IgD-negative memory B cell (primary cell): ENCODE measurements at regions not wholly inside any gene's neighbourhood (a gene's known extent, or its start where the extent isn't known, plus 50 kb on each side); places are given as distances from the start of the nearest gene placed in this dataset.

ENCODE experiments used
- H3K27ac Mint-ChIP-seq, 3 donors: one replicate each; pipeline ENCODE4 v1.8.0; 2020 to 2022; ENCODE audit warnings: mild to moderate bottlenecking in 3 of 3, mixed read lengths in 3 of 3, moderate library complexity in 1 of 3
- H3K27me3 Mint-ChIP-seq: one replicate; pipeline ENCODE4 v1.8.0; 2021; ENCODE audit warnings: mixed read lengths
- H3K36me3 Mint-ChIP-seq: one replicate; pipeline ENCODE4 v1.8.0; 2020; ENCODE audit warnings: mild to moderate bottlenecking, mixed read lengths
- H3K4me1 Mint-ChIP-seq, 3 donors: one replicate each; pipeline ENCODE4 v1.8.0; 2020 to 2022; ENCODE audit warnings: mixed read lengths in 3 of 3, mild to moderate bottlenecking in 1 of 3
- H3K4me3 Mint-ChIP-seq, 4 donors: one replicate each; pipeline ENCODE4 v1.8.0; 2020 to 2022; ENCODE audit warnings: mild to moderate bottlenecking in 4 of 4, mixed read lengths in 4 of 4, moderate library complexity in 3 of 4
- H3K9me3 Mint-ChIP-seq, 3 donors: one replicate each; pipeline ENCODE4 v1.8.0; 2020 to 2021; ENCODE audit warnings: mixed read lengths in 3 of 3, mild to moderate bottlenecking in 1 of 3

DNA sequence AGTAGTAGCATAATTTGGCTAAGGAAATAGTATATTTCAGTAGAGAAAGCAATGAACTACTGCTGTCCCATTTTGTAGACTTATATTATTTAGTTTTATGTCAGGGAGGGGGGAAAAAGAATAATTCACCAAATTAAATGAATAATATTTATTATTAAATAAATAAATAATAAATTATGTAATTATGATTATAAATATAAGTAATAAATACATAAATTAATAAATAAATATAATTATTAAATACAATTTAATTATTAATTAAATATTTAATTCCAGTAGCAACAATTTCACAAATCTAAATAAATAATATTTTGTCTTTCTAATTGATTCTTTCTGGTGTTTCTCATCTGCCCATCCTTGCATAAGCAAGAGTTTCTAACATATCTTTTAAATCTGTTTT lies 81.1 kb upstream of the PLSCR4 start:
- H3K4me3 Mint-ChIP-seq, result no peak overlapping the region
- H3K9me3 Mint-ChIP-seq, result no peaks in the 10 kb centered on the region
- H3K4me1 Mint-ChIP-seq, result no peaks in the 10 kb centered on the region
- no peaks in the 10 kb centered on the region for H3K36me3 Mint-ChIP-seq
- no peak overlapping the region for H3K27ac Mint-ChIP-seq
- no peaks in the 10 kb centered on the region for H3K27me3 Mint-ChIP-seq

DNA sequence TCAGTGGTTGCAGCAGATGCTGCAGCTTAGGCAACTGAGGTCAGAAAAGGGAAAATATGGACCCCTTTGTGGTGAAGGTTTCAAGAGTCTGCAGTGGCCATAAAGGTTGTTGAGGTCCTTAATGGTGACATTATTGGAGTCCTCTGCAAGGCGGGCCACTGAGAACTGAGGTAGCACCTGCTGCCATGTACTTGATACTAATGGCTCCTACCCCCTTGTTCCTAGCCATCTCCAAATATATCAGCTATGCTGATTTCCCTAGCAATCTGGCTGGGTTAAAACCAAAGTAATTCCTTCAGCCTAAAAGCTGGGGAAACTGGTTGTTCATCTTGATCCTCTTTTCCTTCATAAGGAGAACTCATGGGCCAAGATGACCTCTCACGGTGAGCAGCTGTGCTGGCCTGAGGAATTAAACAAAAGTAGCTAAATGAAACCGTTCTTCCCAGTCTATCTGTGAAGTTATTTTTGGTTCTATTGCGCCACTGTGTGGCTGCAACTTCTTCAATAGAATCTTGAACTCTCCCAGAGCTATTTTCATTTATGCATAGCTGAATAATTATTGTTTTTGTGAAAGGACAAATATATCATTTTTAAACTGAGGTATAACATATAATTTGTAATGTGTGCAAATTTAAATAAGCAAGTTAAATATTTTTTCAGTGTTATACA lies 76.1 kb upstream of the PLSCR4 start:
- Mint-ChIP-seq H3K27ac (no peak overlapping the region), H3K4me3 (no peak overlapping the region), H3K36me3 (no peaks in the 10 kb centered on the region), H3K4me1 (peaks cover 0 to 2% (median 0%) of the 10 kb centered on the region in 3 donors), H3K27me3 (no peaks in the 10 kb centered on the region), H3K9me3 (peaks cover 0 to 1% (median 0%) of the 10 kb centered on the region in 3 donors)

- H3K27ac Mint-ChIP-seq, result no peak overlapping the region
- H3K4me1 Mint-ChIP-seq, result peaks cover 0 to 2% (median 0%) of the 10 kb centered on the region in 3 donors
- no peaks in the 10 kb centered on the region for H3K27me3 Mint-ChIP-seq
- H3K36me3 Mint-ChIP-seq, result no peaks in the 10 kb centered on the region
- H3K9me3 Mint-ChIP-seq, result peaks cover 0 to 1% (median 0%) of the 10 kb centered on the region in 3 donors
- no peak overlapping the region for H3K4me3 Mint-ChIP-seq
Observed at GRCh38 chr3:146325170-146325569, 74.3 kb upstream of the PLSCR4 start.

GRCh38 chr3:146322216-146322817 lies 71.4 kb upstream of the PLSCR4 start:
- no peaks in the 10 kb centered on the region for H3K27me3 Mint-ChIP-seq
- no peaks in the 10 kb centered on the region for H3K36me3 Mint-ChIP-seq
- H3K4me3 Mint-ChIP-seq, result no peak overlapping the region
- H3K9me3 Mint-ChIP-seq, result peaks cover 0 to 3% (median 0%) of the 10 kb centered on the region in 3 donors
- no peak overlapping the region for H3K27ac Mint-ChIP-seq
- H3K4me1 Mint-ChIP-seq, result peaks cover 0 to 2% (median 0%) of the 10 kb centered on the region in 3 donors

GRCh38 chr3:146314871-146315270 lies 64.0 kb upstream of the PLSCR4 start:
- H3K9me3 Mint-ChIP-seq, result peaks cover 0 to 6% (median 5%) of the 10 kb centered on the region in 3 donors
- H3K36me3 Mint-ChIP-seq, result no peaks in the 10 kb centered on the region
- no peak overlapping the region for H3K4me3 Mint-ChIP-seq
- no peak overlapping the region for H3K27ac Mint-ChIP-seq
- H3K4me1 Mint-ChIP-seq, result no peaks in the 10 kb centered on the region
- no peaks in the 10 kb centered on the region for H3K27me3 Mint-ChIP-seq

GRCh38 chr3:146313746-146314111 lies 62.8 kb upstream of the PLSCR4 start:
- H3K27ac Mint-ChIP-seq, result no peak overlapping the region
- no peaks in the 10 kb centered on the region for H3K36me3 Mint-ChIP-seq
- H3K4me3 Mint-ChIP-seq, result no peak overlapping the region
- no peaks in the 10 kb centered on the region for H3K27me3 Mint-ChIP-seq
- H3K4me1 Mint-ChIP-seq, result no peaks in the 10 kb centered on the region
- peaks cover 0 to 6% (median 5%) of the 10 kb centered on the region in 3 donors for H3K9me3 Mint-ChIP-seq

GRCh38 chr3:146313031-146313745 lies 62.3 kb upstream of the PLSCR4 start:
- Mint-ChIP-seq H3K4me3 (no peak overlapping the region), H3K4me1 (no peaks in the 10 kb centered on the region), H3K27ac (no peak overlapping the region), H3K9me3 (peaks cover 0 to 5% (median 4%) of the 10 kb centered on the region in 3 donors), H3K27me3 (no peaks in the 10 kb centered on the region), H3K36me3 (no peaks in the 10 kb centered on the region)

DNA sequence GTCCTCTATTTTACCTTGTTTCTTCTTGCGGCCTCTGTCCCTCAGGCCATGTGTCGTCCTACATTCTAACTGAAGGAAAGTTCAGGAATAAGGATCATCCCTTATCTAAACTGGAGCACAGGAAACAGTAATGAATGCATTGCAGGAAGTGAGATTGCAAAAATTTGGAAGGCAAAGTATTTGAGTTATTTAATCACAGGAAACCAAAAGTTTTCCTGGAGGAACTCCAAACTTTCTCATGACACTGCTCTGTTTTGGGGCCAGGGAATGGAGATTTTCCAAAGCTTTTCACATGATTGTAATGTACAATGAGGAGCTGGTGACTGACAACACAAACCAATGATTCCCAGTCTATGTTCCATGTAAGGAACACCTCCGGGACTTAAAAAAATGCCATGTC lies 57.8 kb upstream of the PLSCR4 start:
- Mint-ChIP-seq H3K27ac (no peak overlapping the region), H3K36me3 (no peaks in the 10 kb centered on the region), H3K4me1 (no peaks in the 10 kb centered on the region), H3K4me3 (no peak overlapping the region), H3K9me3 (peaks cover 0 to 5% (median 5%) of the 10 kb centered on the region in 3 donors), H3K27me3 (no peaks in the 10 kb centered on the region)

DNA sequence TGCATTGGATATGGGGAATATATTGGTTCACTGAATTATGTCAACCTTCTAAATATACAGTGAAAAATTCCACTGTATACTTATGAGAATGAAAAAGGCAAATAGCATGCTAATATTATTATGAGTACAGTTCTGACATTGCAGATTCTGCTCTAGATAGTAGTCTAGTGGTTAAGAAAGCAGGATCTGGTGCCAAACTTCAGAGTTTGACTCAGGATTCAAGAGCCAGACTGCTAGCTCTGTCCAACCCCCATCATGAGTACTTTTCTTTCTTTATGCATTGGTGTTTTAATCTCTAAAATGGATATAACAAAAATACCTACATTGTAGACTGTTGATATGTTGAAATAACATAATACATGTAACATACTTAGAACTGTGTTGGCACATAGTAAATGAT lies 57.3 kb upstream of the PLSCR4 start:
- Mint-ChIP-seq H3K4me3 (no peak overlapping the region), H3K27me3 (no peaks in the 10 kb centered on the region), H3K9me3 (peaks cover 0 to 5% (median 5%) of the 10 kb centered on the region in 3 donors)

GRCh38 chr3:146307456-146307725 lies 56.5 kb upstream of the PLSCR4 start:
- Mint-ChIP-seq H3K36me3 (no peaks in the 10 kb centered on the region), H3K4me3 (no peak overlapping the region), H3K27me3 (no peaks in the 10 kb centered on the region), H3K27ac (no peak overlapping the region), H3K9me3 (peaks cover 0 to 10% (median 5%) of the 10 kb centered on the region in 3 donors), H3K4me1 (no peaks in the 10 kb centered on the region)

More for the DNA sequence above, 57.3 kb upstream of the PLSCR4 start:
- Mint-ChIP-seq H3K27ac (no peak overlapping the region), H3K36me3 (no peaks in the 10 kb centered on the region), H3K4me1 (no peaks in the 10 kb centered on the region)

DNA sequence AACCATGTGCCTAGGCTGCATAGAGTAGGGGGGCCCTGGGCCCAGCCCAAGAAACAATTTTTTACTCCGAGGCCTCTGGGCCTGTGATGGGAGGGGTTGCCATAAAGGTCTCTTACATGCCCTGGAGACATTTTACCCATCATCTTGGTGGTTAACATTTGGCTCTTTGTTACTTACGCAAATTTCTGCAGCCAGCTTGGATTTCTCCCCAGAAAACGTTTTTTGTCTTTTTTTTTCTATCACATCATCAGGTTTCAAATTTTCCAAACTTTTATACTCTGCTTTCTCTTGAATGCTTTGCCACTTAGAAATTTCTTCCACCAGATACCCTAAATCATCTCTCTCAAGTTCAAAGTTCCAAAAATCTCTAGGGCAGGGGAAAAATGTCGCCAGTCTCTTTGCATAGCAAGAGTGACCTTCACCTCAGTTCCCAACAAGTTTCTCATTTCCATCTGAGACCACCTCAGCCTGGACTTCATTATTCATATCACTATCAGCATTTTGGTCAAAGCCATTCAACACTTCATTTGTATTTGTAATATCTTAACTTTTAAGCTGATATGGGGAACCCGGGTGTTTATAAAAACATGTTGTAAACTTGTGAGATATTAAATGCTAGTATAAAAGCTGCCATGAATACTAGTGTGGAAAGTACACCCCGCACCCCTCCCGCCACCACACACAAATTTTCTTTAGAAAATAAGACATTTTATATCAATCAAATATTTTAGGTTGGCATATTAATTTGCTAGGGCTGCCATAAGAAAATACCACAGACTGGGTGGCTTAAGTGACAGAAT lies 56.0 kb upstream of the PLSCR4 start:
- no peak overlapping the region for H3K27ac Mint-ChIP-seq
- peaks cover 0 to 15% (median 3%) of the 10 kb centered on the region in 3 donors for H3K9me3 Mint-ChIP-seq
- no peak overlapping the region for H3K4me3 Mint-ChIP-seq
- H3K4me1 Mint-ChIP-seq, result no peaks in the 10 kb centered on the region
- no peaks in the 10 kb centered on the region for H3K36me3 Mint-ChIP-seq
- H3K27me3 Mint-ChIP-seq, result no peaks in the 10 kb centered on the region

DNA sequence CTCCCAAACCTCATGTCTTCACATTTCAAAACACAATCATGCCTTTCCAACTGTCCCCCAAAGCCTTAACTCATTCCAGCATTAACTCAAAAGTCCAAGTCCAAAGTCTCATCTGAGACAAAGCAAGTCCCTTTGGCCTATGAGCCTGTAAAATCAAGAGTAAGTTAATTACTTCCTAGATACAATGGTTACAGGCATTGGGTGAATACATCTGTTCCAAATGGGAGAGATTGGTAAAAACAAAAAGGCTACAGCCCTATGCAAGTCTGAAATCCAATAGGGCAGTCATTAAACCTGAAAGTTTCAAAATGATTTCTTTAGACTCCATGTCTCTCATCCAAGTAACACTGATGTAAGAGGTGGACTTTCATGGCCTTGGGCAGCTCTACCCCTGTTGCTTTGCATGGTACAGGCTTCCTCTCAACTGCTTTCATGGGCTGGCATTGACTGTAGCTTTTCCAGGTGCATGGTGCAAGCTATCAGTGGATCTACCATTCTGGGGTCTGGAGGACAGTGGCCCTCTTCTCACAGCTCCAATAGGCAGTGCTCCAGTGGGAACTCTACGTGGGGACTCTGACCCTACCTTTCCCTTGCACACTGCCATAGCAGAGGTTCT lies 55.0 kb upstream of the PLSCR4 start:
- no peak overlapping the region for H3K4me3 Mint-ChIP-seq
- no peaks in the 10 kb centered on the region for H3K27me3 Mint-ChIP-seq
- no peak overlapping the region for H3K27ac Mint-ChIP-seq
- H3K9me3 Mint-ChIP-seq, result peaks cover 0 to 14% (median 3%) of the 10 kb centered on the region in 3 donors
- H3K36me3 Mint-ChIP-seq, result no peaks in the 10 kb centered on the region
- H3K4me1 Mint-ChIP-seq, result no peaks in the 10 kb centered on the region

- Mint-ChIP-seq H3K27me3 (no peaks in the 10 kb centered on the region), H3K27ac (no peak overlapping the region), H3K4me1 (no peaks in the 10 kb centered on the region), H3K36me3 (no peaks in the 10 kb centered on the region), H3K9me3 (peaks cover 1 to 9% (median 2%) of the 10 kb centered on the region in 3 donors), H3K4me3 (no peak overlapping the region)
Observed at GRCh38 chr3:146300768-146301167, 49.9 kb upstream of the PLSCR4 start.
